ENCODE measurements at regions not wholly inside any gene's neighbourhood (a gene's known extent, or its start where the extent isn't known, plus 50 kb on each side); places are given as distances from the start of the nearest gene placed in this dataset.
"Not testable (repeated sequence)": the region's sequence is repeated elsewhere in the genome, so short reads cannot be mapped to it uniquely, and the experiment has no call there.

DNA sequence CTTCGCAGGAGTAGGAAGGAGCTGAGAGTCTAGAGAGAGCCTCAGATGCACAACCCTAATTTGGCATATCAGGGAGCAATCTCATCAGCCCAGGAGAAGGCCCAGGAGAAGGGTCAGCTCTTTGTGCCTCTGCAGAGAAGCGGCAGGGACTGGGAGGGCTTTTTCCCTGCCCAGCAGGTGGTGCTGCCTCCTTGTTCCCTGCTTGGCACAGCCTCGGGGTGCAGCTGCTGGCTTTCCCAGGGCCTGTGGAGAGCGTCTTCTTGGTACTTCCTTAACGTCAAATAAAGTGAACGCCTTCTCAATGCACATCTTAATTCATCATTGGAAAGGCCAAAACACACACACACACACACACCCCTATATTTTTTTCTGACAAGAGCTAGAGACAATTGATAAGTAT, 162.9 kb upstream of the POTEB2 start:
- not testable (repeated sequence) for TF ChIP-seq POLR2A (IDR thresholded peaks at IDR 0.05)
- TF ChIP-seq, protein P1, sequence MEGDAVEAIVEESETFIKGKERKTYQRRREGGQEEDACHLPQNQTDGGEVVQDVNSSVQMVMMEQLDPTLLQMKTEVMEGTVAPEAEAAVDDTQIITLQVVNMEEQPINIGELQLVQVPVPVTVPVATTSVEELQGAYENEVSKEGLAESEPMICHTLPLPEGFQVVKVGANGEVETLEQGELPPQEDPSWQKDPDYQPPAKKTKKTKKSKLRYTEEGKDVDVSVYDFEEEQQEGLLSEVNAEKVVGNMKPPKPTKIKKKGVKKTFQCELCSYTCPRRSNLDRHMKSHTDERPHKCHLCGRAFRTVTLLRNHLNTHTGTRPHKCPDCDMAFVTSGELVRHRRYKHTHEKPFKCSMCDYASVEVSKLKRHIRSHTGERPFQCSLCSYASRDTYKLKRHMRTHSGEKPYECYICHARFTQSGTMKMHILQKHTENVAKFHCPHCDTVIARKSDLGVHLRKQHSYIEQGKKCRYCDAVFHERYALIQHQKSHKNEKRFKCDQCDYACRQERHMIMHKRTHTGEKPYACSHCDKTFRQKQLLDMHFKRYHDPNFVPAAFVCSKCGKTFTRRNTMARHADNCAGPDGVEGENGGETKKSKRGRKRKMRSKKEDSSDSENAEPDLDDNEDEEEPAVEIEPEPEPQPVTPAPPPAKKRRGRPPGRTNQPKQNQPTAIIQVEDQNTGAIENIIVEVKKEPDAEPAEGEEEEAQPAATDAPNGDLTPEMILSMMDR (IDR thresholded peaks at IDR 0.05): not testable (repeated sequence)
